ENCODE measurements at regions not wholly inside any gene's neighbourhood (a gene's known extent, or its start where the extent isn't known, plus 50 kb on each side); places are given as distances from the start of the nearest gene placed in this dataset.

DNA sequence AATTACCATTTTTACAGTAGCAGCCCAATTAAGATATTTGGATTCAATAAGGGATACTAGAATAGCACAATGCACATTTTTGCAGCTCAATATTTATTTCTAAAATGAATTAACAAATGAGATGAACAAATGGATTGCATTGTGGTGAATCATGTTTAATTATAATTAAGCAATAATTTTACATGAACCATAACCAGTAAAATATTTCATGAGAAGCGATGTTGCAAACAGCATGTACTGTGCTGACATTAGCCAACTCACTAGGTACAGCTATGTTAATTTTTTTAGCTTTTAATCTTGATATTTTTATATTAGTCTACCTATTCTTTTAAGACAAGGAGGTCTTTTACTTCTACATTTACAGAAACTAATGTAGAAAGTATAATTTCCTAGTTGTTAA, 399.1 kb upstream of the AKR1E2 start:
- TF ChIP-seq, protein P1, sequence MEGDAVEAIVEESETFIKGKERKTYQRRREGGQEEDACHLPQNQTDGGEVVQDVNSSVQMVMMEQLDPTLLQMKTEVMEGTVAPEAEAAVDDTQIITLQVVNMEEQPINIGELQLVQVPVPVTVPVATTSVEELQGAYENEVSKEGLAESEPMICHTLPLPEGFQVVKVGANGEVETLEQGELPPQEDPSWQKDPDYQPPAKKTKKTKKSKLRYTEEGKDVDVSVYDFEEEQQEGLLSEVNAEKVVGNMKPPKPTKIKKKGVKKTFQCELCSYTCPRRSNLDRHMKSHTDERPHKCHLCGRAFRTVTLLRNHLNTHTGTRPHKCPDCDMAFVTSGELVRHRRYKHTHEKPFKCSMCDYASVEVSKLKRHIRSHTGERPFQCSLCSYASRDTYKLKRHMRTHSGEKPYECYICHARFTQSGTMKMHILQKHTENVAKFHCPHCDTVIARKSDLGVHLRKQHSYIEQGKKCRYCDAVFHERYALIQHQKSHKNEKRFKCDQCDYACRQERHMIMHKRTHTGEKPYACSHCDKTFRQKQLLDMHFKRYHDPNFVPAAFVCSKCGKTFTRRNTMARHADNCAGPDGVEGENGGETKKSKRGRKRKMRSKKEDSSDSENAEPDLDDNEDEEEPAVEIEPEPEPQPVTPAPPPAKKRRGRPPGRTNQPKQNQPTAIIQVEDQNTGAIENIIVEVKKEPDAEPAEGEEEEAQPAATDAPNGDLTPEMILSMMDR (IDR thresholded peaks at IDR 0.05 in 8 of 11, conservative IDR thresholded peaks at IDR 0.05 in 3 of 11) = no peak
- no peak for TF ChIP-seq POLR2AphosphoS5 (IDR thresholded peaks at IDR 0.05)
